Mesenchymal stem cell (in vitro differentiated cells and primary cell): ENCODE measurements at regions not wholly inside any gene's neighbourhood (a gene's known extent, or its start where the extent isn't known, plus 50 kb on each side); places are given as distances from the start of the nearest gene placed in this dataset.

ENCODE experiments used
- DNase-seq: peaks from one replicate; pipeline ENCODE4 v3.0.0-alpha.2; 2013
- H2AFZ ChIP-seq: one replicate; pipeline ENCODE4 v1.6.1; 2013; ENCODE audit warnings: low read depth, mild to moderate bottlenecking, control low read depth, inconsistent platforms, low read length, moderate library complexity
- H2AK5ac ChIP-seq: 2 replicates; pipeline ENCODE4 v1.6.1; 2013; ENCODE audit warnings: low read length, moderate library complexity, mild to moderate bottlenecking, inconsistent platforms; ENCODE audit not compliant: severe bottlenecking
- H2BK120ac ChIP-seq: one replicate; pipeline ENCODE4 v1.6.1; 2013; ENCODE audit warnings: low read depth, mild to moderate bottlenecking, inconsistent platforms, low read length, moderate library complexity
- H2BK12ac ChIP-seq, 2 experiments: one replicate each; pipeline ENCODE4 v1.6.1; 2013; ENCODE audit warnings: inconsistent platforms in 2 of 2, low read length in 2 of 2, mild to moderate bottlenecking in 2 of 2, moderate library complexity in 2 of 2, control low read depth in 1 of 2
- H2BK15ac ChIP-seq: one replicate; pipeline ENCODE4 v1.6.1; 2013; ENCODE audit warnings: mild to moderate bottlenecking, low read depth, inconsistent platforms; ENCODE audit not compliant: poor library complexity, severe bottlenecking
- H2BK5ac ChIP-seq: 2 replicates; pipeline ENCODE4 v1.6.1; 2013; ENCODE audit warnings: low read depth, mild to moderate bottlenecking, low read length, control low read depth, inconsistent platforms; ENCODE audit not compliant: poor library complexity, severe bottlenecking
- H3K14ac ChIP-seq, 2 experiments: one replicate each; pipeline ENCODE4 v1.6.1; 2013; ENCODE audit warnings: inconsistent platforms in 2 of 2, low read length in 2 of 2, control low read depth in 1 of 2, mild to moderate bottlenecking in 1 of 2, moderate library complexity in 1 of 2
- H3K18ac ChIP-seq, 2 experiments: one replicate each; pipeline ENCODE4 v1.6.1; 2013; ENCODE audit warnings: inconsistent platforms in 2 of 2, low read length in 2 of 2, control low read depth in 1 of 2, low read depth in 1 of 2, mild to moderate bottlenecking in 1 of 2
- H3K23ac ChIP-seq, 2 experiments: one replicate each; pipeline ENCODE4 v1.6.1; 2013; ENCODE audit warnings: inconsistent platforms in 2 of 2, low read length in 2 of 2, mild to moderate bottlenecking in 2 of 2, moderate library complexity in 2 of 2, control low read depth in 1 of 2
- H3K27ac ChIP-seq: 2 replicates; pipeline ENCODE4 v1.5.1; 2013; ENCODE audit warnings: mild to moderate bottlenecking, moderate library complexity, low read length, control low read depth, inconsistent platforms; ENCODE audit not compliant: poor library complexity, severe bottlenecking
- H3K27me3 ChIP-seq, 2 experiments: 2 replicates each; pipeline versions ENCODE4 v1.6.1 to v1.7.0; 2013; ENCODE audit warnings: low read length in 2 of 2, mild to moderate bottlenecking in 2 of 2, moderate library complexity in 2 of 2, control low read depth in 1 of 2, inconsistent platforms in 1 of 2; ENCODE audit not compliant: control insufficient read depth in 1 of 2, insufficient read depth in 1 of 2
- H3K36me3 ChIP-seq, 2 experiments: 2 replicates each; pipeline versions ENCODE4 v1.6.1 to v1.7.0; 2013; ENCODE audit warnings: low read length in 2 of 2, control low read depth in 1 of 2, inconsistent platforms in 1 of 2, low read depth in 1 of 2, mild to moderate bottlenecking in 1 of 2; ENCODE audit not compliant: insufficient read depth in 2 of 2, control insufficient read depth in 1 of 2
- H3K4ac ChIP-seq, 2 experiments: one replicate each; pipeline ENCODE4 v1.6.1; 2013; ENCODE audit warnings: inconsistent platforms in 2 of 2, low read length in 2 of 2, mild to moderate bottlenecking in 2 of 2, moderate library complexity in 2 of 2, control low read depth in 1 of 2, low read depth in 1 of 2
- H3K4me1 ChIP-seq: 2 replicates; pipeline ENCODE4 v1.6.1; 2013; ENCODE audit warnings: low read depth, low read length, control low read depth; ENCODE audit not compliant: control insufficient read depth, insufficient read depth
- H3K4me2 ChIP-seq: 2 replicates; pipeline ENCODE4 v1.6.1; 2013; ENCODE audit warnings: low read length, mild to moderate bottlenecking, inconsistent platforms; ENCODE audit not compliant: poor library complexity, severe bottlenecking
- H3K4me3 ChIP-seq, 2 experiments: 2 replicates each; pipeline versions ENCODE4 v1.5.1 to v1.7.0; 2013; ENCODE audit warnings: low read length in 2 of 2, mild to moderate bottlenecking in 2 of 2, control low read depth in 1 of 2, low read depth in 1 of 2; ENCODE audit not compliant: insufficient read depth in 1 of 2
- H3K79me1 ChIP-seq: replicated peaks from 2 replicates; pipeline ENCODE4 v1.6.1; 2013; ENCODE audit warnings: mild to moderate bottlenecking, control low read depth, low read length, inconsistent platforms; ENCODE audit not compliant: poor library complexity, severe bottlenecking
- H3K9ac ChIP-seq: 2 replicates; pipeline ENCODE4 v1.7.0; 2013; ENCODE audit warnings: mild to moderate bottlenecking, low read length, moderate library complexity
- H3K9me3 ChIP-seq: 2 replicates; pipeline ENCODE4 v1.7.0; 2013; ENCODE audit warnings: mild to moderate bottlenecking, low read length; ENCODE audit not compliant: control insufficient read depth
- H4K8ac ChIP-seq: one replicate; pipeline ENCODE4 v1.6.1; 2013; ENCODE audit warnings: inconsistent platforms, mild to moderate bottlenecking, low read length, moderate library complexity
- H4K91ac ChIP-seq: one replicate; pipeline ENCODE4 v1.6.1; 2013; ENCODE audit warnings: mild to moderate bottlenecking, low read length, inconsistent platforms
- WGBS: methylation state at CpG from one replicate; pipeline ENCODE4 v1.1.7; 2013; ENCODE audit warnings: mixed read lengths; 5-methylcytosine and 5-hydroxymethylcytosine counted together

DNA sequence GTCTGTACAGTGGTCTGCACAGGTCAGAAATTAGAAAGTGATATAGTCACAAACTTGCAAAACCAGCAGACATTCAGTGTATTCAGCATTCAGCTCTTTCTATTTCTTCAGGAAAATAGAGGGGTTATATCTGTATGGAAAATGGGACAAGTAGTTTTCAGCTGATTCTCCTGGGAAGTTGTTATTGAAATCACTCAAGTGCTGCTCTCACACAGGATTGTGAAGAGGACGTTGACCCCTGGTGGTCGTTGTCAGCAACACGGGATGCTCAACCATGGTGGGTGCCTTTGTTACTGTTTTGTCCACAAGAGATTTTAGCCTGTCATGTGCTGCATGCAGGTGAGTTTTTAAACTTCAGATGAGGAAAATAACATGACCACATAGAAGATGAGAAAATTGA is 981.8 kb downstream of the TMEM121 start:
- no peaks in the 10 kb centered on the region for H3K27me3 ChIP-seq
- no peak overlapping the region for H4K91ac ChIP-seq
- WGBS = 29% methylated on average over 3 of the region's 3 CpGs
- H4K8ac ChIP-seq = no peak overlapping the region
- no peaks in the 10 kb centered on the region for H3K9me3 ChIP-seq
- no peak overlapping the region for H2BK5ac ChIP-seq
- H3K79me1 ChIP-seq = no peaks in the 10 kb centered on the region
- H2BK15ac ChIP-seq = no peak overlapping the region
- no peak overlapping the region for H2BK120ac ChIP-seq
- no peaks in the 10 kb centered on the region for H3K36me3 ChIP-seq
- H2AFZ ChIP-seq = no peak overlapping the region
- no peak overlapping the region for H3K27ac ChIP-seq
- no peak overlapping the region for H3K23ac ChIP-seq
- H2AK5ac ChIP-seq = no peak overlapping the region
- no peak overlapping the region for H3K4me2 ChIP-seq
- no peak overlapping the region for H3K4ac ChIP-seq
- no peak overlapping the region for H3K18ac ChIP-seq
- H3K14ac ChIP-seq = no peak overlapping the region
- no peak overlapping the region for H3K4me3 ChIP-seq
- no peak overlapping the region for H2BK12ac ChIP-seq
- H3K9ac ChIP-seq = no peak overlapping the region
- H3K4me1 ChIP-seq = no peaks in the 10 kb centered on the region
- no peak for DNase-seq

GRCh38 chr14:106509176-106509575 is 982.8 kb downstream of the TMEM121 start:
- Histone ChIP-seq H4K8ac (no peak overlapping the region), H3K4me1 (no peaks in the 10 kb centered on the region), H3K14ac (no peak overlapping the region), H3K4ac (no peak overlapping the region), H3K36me3 (no peaks in the 10 kb centered on the region), H4K91ac (no peak overlapping the region), H2AK5ac (no peak overlapping the region), H2BK5ac (no peak overlapping the region), H2BK12ac (no peak overlapping the region), H3K4me2 (no peak overlapping the region), H3K27me3 (no peaks in the 10 kb centered on the region), H3K27ac (no peak overlapping the region), H2BK120ac (no peak overlapping the region), H2AFZ (no peak overlapping the region), H3K79me1 (no peaks in the 10 kb centered on the region), H3K9me3 (no peaks in the 10 kb centered on the region), H3K9ac (no peak overlapping the region), H3K4me3 (no peak overlapping the region), H2BK15ac (no peak overlapping the region), H3K23ac (no peak overlapping the region), H3K18ac (no peak overlapping the region)
- WGBS = 19% methylated on average over 2 of the region's 2 CpGs
- no peak for DNase-seq

DNA sequence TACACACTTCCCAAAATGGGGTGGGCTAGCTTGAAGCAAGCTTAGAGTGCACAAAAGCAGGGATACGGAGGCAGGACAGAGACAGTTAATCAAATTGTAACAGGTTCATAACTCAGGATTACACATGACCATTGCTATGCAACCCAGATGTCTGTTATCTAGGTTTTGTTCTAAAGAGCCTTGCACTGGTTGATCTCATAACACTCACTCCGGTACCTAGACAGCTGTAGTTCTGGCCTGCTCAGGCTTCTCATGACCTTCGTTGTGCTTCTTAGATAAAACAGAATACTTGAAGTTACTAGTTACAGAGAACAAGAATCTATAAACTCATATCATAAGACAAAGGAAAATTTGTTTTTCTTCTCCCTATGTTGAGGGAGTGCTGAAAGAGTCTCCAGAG is 983.4 kb downstream of the TMEM121 start:
- H3K36me3 ChIP-seq = no peaks in the 10 kb centered on the region
- no peak overlapping the region for H3K18ac ChIP-seq
- H3K79me1 ChIP-seq = no peaks in the 10 kb centered on the region
- no peak overlapping the region for H2AK5ac ChIP-seq
- DNase-seq = no peak
- H3K4me1 ChIP-seq = no peaks in the 10 kb centered on the region
- H2AFZ ChIP-seq = no peak overlapping the region
- H3K27ac ChIP-seq = no peak overlapping the region
- H3K9ac ChIP-seq = no peak overlapping the region
- H3K9me3 ChIP-seq = no peaks in the 10 kb centered on the region
- H4K8ac ChIP-seq = no peak overlapping the region
- no peak overlapping the region for H3K14ac ChIP-seq
- no peak overlapping the region for H4K91ac ChIP-seq
- H3K4me2 ChIP-seq = no peak overlapping the region
- H2BK5ac ChIP-seq = no peak overlapping the region
- H3K27me3 ChIP-seq = no peaks in the 10 kb centered on the region
- no peak overlapping the region for H3K4me3 ChIP-seq
- no peak overlapping the region for H3K4ac ChIP-seq
- no peak overlapping the region for H2BK120ac ChIP-seq
- H3K23ac ChIP-seq = no peak overlapping the region
- H2BK12ac ChIP-seq = no peak overlapping the region
- H2BK15ac ChIP-seq = no peak overlapping the region
- WGBS = 93% methylated on average over 2 of the region's 3 CpGs

- H4K91ac ChIP-seq = no peak overlapping the region
- no peak overlapping the region for H4K8ac ChIP-seq
- H3K27me3 ChIP-seq = no peaks in the 10 kb centered on the region
- no peak overlapping the region for H3K4me3 ChIP-seq
- no peak overlapping the region for H2BK12ac ChIP-seq
- H3K4me2 ChIP-seq = no peak overlapping the region
- H3K18ac ChIP-seq = no peak overlapping the region
- H2AFZ ChIP-seq = no peak overlapping the region
- H3K23ac ChIP-seq = no peak overlapping the region
- H3K79me1 ChIP-seq = no peaks in the 10 kb centered on the region
- 75% methylated on average over 9 of the region's 9 CpGs for WGBS
- no peak overlapping the region for H2BK15ac ChIP-seq
- no peak overlapping the region for H2AK5ac ChIP-seq
- DNase-seq = no peak
- H3K9ac ChIP-seq = no peak overlapping the region
- H2BK120ac ChIP-seq = no peak overlapping the region
- no peaks in the 10 kb centered on the region for H3K4me1 ChIP-seq
- no peak overlapping the region for H3K4ac ChIP-seq
- H3K27ac ChIP-seq = no peak overlapping the region
- no peaks in the 10 kb centered on the region for H3K9me3 ChIP-seq
- H2BK5ac ChIP-seq = no peak overlapping the region
- H3K14ac ChIP-seq = no peak overlapping the region
- no peaks in the 10 kb centered on the region for H3K36me3 ChIP-seq
Observed at GRCh38 chr14:106511006-106511799, 984.8 kb downstream of the TMEM121 start.
